ENCODE measurements at regions not wholly inside any gene's neighbourhood (a gene's known extent, or its start where the extent isn't known, plus 50 kb on each side); places are given as distances from the start of the nearest gene placed in this dataset.

DNA sequence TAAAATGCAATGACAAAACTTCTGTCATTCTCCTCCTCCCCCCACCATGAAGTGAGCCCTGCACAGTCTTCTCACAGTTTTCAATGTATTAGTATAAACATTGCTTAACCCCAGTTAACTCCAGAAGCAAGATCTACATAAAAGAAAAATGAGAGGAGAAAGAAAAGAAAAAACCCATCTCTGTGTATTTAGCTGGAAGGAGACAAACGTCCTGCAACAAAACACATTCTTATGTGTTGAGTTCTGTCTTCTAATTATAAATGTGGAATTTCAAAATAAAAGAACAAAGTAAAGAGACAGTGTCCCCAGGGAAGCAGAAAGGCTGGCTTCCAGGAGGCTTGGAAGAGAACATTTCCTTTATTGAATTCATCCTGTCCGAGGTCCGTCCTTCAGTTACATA lies 491.9 kb upstream of the TUSC1 start:
- TF ChIP-seq, protein P1, sequence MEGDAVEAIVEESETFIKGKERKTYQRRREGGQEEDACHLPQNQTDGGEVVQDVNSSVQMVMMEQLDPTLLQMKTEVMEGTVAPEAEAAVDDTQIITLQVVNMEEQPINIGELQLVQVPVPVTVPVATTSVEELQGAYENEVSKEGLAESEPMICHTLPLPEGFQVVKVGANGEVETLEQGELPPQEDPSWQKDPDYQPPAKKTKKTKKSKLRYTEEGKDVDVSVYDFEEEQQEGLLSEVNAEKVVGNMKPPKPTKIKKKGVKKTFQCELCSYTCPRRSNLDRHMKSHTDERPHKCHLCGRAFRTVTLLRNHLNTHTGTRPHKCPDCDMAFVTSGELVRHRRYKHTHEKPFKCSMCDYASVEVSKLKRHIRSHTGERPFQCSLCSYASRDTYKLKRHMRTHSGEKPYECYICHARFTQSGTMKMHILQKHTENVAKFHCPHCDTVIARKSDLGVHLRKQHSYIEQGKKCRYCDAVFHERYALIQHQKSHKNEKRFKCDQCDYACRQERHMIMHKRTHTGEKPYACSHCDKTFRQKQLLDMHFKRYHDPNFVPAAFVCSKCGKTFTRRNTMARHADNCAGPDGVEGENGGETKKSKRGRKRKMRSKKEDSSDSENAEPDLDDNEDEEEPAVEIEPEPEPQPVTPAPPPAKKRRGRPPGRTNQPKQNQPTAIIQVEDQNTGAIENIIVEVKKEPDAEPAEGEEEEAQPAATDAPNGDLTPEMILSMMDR (IDR thresholded peaks at IDR 0.05) = no peak
- TF ChIP-seq POLR2A (IDR thresholded peaks at IDR 0.05) = no peak

Data from testis (tissue), 2 donors.